ENCODE measurements at regions not wholly inside any gene's neighbourhood (a gene's known extent, or its start where the extent isn't known, plus 50 kb on each side); places are given as distances from the start of the nearest gene placed in this dataset.
"Not testable (repeated sequence)": the region's sequence is repeated elsewhere in the genome, so short reads cannot be mapped to it uniquely, and the experiment has no call there.

GRCh38 chr6:17012421-17013225 lies 89.2 kb upstream of the STMND1 start:
- intact Hi-C loops (cut with micrococcal nuclease) = no loop called here

GRCh38 chr6:17011985-17012384 lies 89.9 kb upstream of the STMND1 start:
- intact Hi-C loops (cut with micrococcal nuclease) = no loop called here

DNA sequence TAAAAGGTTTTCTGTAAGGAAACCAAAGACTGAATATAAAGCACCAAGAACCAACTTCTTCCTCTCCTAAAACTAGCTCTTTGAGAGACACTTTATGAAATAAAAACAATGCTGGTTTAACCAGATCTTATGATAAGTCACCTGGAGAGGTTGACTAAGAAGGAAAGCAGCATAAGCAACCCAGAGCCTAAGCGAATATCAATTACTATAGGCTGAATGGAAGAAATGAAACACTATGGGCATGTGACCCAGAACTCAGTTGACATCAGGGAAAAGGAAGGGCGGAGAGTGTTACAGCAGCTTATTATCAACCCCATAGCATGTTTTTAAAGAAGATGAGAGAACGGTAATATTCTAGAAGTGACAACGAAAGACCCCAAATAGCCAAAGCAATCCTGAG lies 94.1 kb upstream of the STMND1 start:
- intact Hi-C loops (cut with micrococcal nuclease) = no loop called here

- intact Hi-C loops (cut with micrococcal nuclease) = no loop called here
Observed at GRCh38 chr6:17006543-17006942, 95.3 kb upstream of the STMND1 start.

DNA sequence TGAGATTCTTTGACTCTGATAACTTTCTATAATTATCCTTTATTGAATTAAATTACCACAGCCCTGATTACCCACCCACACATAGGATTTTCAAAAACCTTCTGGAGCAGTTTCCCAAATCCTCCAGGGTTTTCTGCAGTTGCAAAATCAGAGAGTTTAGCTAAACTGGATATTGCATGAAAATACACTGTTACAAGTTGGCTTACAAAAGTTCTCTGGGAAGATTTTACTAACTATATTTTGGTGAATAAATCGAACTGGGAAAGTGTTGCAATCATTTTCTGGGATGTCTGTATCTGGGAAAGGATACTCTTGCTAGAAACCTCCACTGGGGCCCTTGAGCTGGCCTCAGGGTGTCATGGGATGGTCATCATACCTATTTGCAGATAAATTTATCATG lies 97.6 kb upstream of the STMND1 start:
- intact Hi-C loops (cut with micrococcal nuclease) = no loop called here

GRCh38 chr6:17002123-17002522 lies 99.7 kb upstream of the STMND1 start:
- intact Hi-C loops (cut with micrococcal nuclease) = no loop called here

DNA sequence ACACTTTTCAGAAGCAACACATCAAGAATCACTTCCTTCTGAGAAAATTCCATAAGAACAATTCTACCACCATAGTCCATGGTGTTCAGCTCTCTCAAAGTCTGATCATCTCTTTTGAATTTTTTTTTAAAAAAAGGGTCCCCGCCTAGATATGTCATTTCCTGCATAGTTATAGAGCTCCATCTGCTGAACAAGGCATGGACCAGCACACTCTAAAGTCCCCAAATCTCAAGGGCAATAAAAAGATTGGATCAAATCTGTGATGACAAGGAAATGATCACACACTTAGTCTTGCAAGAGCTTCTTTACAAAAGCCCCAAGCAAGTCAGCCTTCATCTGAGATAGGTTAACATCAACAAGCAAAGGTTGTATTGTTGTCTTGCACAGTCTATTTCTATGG lies 100.7 kb upstream of the STMND1 start:
- intact Hi-C loops (cut with micrococcal nuclease) = no loop called here

GRCh38 chr6:16999491-17000436 lies 102.1 kb upstream of the STMND1 start:
- intact Hi-C loops (cut with micrococcal nuclease) = no loop called here

GRCh38 chr6:16998461-16998860 lies 103.4 kb upstream of the STMND1 start:
- intact Hi-C loops (cut with micrococcal nuclease) = no loop called here

DNA sequence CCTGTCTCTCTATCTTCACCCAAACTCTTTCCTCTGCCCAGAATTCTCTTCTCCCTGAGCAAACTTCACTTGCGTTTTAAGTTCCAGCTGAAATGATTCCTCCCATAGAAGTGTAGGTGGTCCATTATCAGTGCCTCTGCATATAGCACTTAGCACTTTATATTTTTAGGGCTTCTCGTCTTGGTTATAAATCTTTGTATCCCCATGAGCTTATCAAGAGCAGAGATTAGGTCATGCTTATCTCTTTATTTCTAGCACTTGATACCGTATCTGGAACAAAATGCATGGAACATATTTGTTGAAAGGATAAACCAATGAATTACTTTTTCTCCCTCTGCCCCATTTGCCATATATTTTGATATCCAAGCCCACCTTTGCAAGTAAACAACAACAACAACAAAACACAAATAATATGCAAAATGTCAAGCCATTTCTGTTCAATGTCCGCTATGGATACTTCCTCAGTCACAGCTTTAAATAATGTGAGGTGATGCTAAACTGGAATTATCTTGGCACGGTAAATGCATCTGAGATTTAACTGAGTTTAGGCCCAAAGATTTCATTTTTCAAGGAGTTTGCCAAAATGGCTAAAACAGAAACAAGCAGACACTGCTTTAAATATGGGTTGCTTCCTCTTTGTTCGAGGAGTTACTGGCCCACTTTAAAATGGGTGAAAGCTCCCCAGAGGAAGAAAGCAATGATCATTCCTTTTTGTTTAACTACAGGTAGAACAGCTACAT lies 106.2 kb upstream of the STMND1 start:
- intact Hi-C loops (cut with micrococcal nuclease) = no loop called here

GRCh38 chr6:16993396-16993795 lies 108.5 kb upstream of the STMND1 start:
- intact Hi-C loops (cut with micrococcal nuclease) = no loop called here

DNA sequence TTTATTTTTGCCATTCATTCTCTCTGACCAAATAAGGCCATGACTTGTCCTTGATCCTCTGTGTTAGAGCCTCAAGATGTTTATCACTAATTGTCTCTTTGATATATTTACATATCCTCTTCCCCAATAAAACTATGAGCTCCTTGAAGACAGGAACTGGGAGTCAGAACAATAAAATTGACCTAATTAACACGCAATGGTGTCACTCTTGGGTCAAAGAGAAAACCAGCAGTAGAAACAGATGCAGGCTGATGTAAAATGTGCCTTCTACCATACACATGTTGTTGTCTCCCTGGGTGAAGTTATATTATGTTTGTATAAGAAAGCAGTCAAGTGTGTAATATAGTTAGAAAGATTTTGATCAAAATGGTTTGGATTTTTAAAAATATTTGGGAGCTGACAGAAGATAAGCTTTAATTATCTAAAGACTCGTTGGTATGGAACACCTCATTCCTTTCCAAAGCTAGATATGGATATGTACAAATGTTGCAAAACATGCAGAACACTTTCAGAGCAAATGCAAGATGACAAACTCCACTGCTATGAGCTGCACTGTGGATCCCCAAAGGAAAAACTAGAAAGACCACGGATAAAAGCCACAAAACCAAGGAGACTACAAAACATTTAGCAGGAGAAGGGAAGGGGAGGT lies 109.7 kb upstream of the STMND1 start:
- intact Hi-C loops (cut with micrococcal nuclease) = no loop called here

DNA sequence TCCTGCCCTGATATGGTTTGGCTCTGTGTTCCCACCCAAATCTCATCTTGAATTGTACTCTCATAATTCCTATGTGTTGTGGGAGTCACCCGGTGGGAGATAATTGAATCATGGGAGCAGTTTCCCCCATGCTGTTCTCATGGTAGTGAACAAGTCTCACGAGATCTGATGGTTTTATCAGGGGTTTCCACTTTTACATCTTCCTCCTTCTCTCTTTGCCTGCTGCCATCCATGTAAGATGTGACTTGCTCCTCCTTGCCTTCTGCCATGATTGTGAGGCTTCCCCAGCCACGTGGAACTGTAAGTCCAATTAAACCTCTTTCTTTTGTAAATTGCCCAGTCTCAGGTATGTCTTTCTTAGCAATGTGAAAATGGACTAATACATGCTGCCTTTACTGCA lies 111.9 kb upstream of the STMND1 start:
- intact Hi-C loops (cut with micrococcal nuclease) = not testable (repeated sequence)

GRCh38 chr6:16989382-16989781 lies 112.5 kb upstream of the STMND1 start:
- intact Hi-C loops (cut with micrococcal nuclease) = no loop called here

- intact Hi-C loops (cut with micrococcal nuclease) = no loop called here
Observed at GRCh38 chr6:16987996-16988395, 113.9 kb upstream of the STMND1 start.

DNA sequence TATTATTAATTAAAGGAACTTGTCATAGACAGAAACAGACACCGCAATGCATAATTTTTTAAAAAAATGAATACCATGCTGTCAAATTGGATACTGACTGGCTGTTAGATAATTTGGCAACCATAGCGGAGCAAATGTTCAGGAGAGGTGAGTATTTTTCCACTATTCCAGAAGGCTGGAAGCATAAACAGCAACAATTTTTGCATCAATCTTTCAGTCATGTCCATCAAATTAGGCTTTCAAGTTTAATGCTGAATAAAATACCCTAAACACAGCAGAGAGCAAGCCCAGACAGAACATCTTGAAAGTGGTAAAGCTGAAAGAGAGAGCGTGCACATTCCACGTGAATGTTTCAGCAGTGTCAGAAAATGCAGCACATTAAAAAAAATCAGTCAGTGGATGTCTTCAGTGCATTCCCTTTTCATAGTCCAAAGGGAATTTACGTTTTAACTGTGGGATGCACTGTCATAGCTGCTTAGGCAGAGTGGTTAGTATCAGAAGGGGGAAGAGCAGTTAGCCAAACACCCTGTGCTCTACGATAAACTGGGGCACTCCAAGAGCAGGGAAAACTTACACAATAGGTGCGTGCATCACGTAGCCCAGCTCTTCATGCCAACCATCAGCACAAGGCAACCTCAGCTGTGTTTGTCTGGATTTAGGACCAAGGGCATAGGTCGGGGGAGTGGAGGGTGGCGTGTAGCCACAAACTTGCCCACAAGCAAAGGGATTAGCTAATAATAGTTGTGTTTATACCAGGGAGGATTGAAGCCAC lies 116.2 kb upstream of the STMND1 start:
- intact Hi-C loops (cut with micrococcal nuclease) = no loop called here

DNA sequence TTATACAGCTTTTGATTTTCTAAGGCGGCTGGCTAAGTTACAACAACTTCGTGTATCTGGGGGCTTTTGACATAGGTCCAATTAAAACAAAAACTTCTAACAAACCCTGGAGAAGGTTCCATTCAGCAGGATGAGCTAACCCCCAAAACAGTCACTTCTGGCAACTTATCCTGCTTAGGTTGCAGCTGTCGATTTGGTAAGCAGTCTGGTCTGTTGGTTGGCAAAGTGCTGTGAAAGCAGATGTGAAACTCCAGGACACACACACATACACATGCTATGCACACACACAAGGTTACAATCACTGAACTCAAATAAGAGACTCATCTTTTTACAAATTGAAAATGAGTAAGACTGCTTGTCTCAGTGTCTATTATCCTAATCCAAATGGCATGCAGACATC lies 119.0 kb upstream of the STMND1 start:
- intact Hi-C loops (cut with micrococcal nuclease) = no loop called here

- intact Hi-C loops (cut with micrococcal nuclease) = no loop called here
Observed at GRCh38 chr6:16979677-16980370, 122.0 kb upstream of the STMND1 start.

DNA sequence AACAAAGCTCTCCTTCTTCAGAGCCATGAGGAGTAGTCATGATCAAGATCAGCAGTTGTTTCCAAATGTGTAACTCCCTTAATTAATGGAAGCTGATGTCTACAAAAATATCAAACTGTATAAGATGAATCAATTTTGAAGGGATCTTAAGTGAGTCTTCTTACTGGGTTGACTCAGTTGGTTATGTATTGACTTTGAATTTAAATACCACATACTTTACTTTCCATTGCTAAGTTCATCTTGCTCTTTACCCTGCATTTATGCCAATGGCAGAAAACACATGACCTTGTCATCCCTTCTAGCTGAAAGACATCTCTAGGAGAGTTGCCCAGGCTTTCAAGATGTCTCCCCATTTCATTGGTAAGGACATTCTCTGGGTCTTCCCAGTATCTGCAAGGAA lies 123.2 kb upstream of the STMND1 start:
- intact Hi-C loops (cut with micrococcal nuclease) = no loop called here

Data from T-helper 2 cell treated with Interferon-gamma antibody and Interleukin-4, amounts not matched to agents 100 ng/mL and 5 ng/mL, for 36 hours (primary cell).